ENCODE measurements at regions not wholly inside any gene's neighbourhood (a gene's known extent, or its start where the extent isn't known, plus 50 kb on each side); places are given as distances from the start of the nearest gene placed in this dataset.

DNA sequence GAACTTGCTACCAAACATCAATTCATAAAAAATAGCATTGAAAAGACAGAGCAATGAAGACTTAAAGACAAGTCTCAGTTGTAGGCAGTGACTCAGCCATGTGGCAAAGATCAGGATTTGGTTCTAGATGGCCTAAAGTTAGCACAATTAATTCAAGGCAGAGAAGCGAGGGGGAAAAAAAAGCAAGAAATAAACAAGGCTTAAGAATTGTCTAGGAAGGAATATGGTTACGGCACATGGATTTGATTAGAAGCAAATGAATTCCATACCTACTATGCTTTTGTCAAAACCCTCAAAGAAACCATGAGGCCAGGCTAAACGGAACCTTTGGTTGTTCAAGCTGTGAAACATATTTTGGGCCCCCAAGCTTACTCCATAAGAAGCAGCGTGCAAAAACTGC, 362.2 kb upstream of the KCNH7 start:
- no peak for TF ChIP-seq CTCF (IDR thresholded peaks at IDR 0.05; ENCODE audit: low read length)
- TF ChIP-seq EZH2 (IDR thresholded peaks at IDR 0.05; ENCODE audit: borderline replicate concordance, low read length) = no peak

Measured in OCI-LY1 (cell line).